GM12892 (cell line): ENCODE measurements at regions not wholly inside any gene's neighbourhood (a gene's known extent, or its start where the extent isn't known, plus 50 kb on each side); places are given as distances from the start of the nearest gene placed in this dataset.

Source experiments
- POLR2A ChIP-seq: IDR thresholded peaks from 2 replicates; pipeline ENCODE4 v1.6.1; 2011; ENCODE audit warnings: low read depth, low read length, control low read depth
- POLR2AphosphoS5 ChIP-seq: IDR thresholded peaks from 2 replicates; pipeline ENCODE4 v1.6.1; 2011; ENCODE audit warnings: low read depth, low read length, control low read depth
- TAF1 ChIP-seq: IDR thresholded peaks from 2 replicates; pipeline ENCODE4 v1.6.1; 2011; ENCODE audit warnings: low read depth, mild to moderate bottlenecking, control low read depth, low read length, borderline replicate concordance

DNA sequence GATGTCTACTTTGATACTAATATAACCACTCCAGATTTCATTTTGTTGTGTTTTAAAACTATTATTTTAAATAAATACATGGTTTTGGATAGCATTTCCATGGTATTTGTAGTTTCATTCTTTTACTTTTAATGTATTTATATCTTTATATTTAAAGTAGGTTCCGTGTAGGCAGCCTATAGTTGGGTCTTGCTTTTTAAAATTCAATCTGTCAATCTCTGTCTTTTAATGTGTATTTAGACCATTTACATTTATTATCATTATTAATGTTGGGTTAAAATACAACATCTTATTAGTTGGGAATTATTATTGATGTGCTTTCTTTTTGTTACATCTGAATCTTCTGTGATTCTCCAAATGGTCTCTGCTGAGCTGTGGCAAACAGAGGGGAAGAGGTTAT lies 412.1 kb downstream of the NPIPA7 start:
- TF ChIP-seq POLR2A = no peak
- no peak for TF ChIP-seq TAF1
- TF ChIP-seq POLR2AphosphoS5 = no peak
